HG03103 (cell line): ENCODE measurements at regions not wholly inside any gene's neighbourhood (a gene's known extent, or its start where the extent isn't known, plus 50 kb on each side); places are given as distances from the start of the nearest gene placed in this dataset.

Experiments
- ATAC-seq: cut with Tn5 transposase; IDR thresholded peaks from one replicate; pipeline ENCODE4 v1.9.1; 2021; ENCODE audit warnings: low read depth; ENCODE audit not compliant: unreplicated experiment

GRCh38 chr12:69091442-69092017, 147.8 kb upstream of the CPSF6 start:
- no peak for ATAC-seq

DNA sequence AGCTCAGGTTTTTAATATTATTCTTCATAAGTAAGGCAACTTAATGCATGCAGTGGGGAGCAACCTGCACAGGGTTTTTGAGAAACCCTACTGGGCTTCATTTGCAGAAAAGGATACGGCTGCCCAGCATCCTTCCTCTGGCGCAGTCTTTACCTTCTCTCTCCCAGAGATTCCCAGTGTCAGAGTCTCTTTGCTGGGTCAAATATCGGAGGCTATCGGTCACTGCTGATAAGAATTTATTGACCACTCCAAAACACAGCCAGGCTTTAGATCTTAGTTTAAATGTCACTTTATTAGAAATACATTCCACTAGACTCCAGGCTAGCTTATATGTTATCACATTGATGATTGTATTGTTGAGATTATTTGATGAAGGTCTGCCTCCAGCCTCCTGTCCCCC, 147.2 kb upstream of the CPSF6 start:
- ATAC-seq, result no peak

- ATAC-seq, result no peak
Measured at GRCh38 chr12:69094606-69095216, 144.7 kb upstream of the CPSF6 start.

DNA sequence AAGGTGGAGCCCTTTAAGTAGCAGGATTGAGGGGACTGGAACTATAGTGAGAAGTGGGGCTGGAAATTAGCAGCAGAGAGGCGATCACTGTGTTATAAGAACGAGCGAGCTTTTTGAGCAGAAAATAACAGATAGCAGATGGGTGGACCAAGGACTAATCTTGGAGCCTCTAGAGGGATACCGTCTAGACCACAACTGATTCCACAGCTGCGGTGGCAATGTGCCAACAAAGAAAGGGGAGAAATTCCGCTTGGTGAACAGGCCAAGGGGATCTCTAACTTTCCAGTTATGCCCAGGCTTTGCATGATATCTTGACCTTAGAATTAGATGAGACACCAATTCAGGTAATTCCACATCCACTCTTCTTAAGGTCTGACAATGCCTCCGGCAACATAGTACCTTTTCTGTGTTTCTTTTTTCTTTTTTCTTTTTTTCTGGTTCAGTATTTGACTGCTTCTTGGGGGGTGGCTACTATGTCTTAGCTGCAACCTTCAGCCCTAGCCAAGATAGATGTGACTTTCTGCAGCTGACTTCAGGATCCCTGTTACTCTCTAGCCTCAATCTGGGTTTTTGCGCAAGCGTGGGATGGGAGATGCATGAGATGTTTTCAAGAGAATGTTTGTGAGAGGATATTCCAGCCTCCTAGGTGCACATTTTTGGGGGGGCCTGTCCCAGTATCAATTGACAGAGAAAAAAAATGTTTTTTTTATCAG, 143.4 kb upstream of the CPSF6 start:
- ATAC-seq, result no peak

DNA sequence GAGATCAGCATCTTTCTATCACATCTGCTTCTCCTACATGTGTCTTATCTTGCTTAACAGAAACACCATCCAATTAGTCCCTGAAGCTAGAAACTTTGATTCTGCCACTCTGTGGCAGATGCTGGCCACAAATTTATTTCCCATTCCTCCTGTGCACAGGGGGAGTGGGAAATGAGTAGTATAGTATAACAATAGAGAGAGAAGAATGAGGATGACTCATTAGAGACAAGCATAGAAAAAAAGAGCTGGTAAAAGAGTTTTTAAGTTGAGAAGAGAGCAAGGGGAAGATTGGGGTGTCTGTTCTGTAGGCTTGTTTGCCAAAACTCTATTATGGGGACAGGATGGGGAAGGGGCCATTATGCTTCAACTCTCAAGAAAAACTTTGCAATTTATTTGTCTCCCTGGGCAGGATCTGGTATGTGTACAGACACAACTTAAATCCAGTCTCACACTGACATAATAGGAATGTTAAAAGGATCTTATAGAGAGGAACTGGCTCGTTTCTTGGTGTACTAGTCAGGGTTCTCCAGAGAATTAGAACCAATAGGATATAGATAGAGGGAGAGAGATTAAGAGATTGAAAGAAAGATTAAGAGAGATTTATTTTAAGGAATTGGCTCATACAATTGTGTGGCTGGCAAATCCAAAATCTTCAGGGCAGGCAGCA, 142.6 kb upstream of the CPSF6 start:
- no peak for ATAC-seq

- ATAC-seq, result no peak
Measured at GRCh38 chr12:69097619-69098368, 141.6 kb upstream of the CPSF6 start.

GRCh38 chr12:69099201-69099837, 140.1 kb upstream of the CPSF6 start:
- no peak for ATAC-seq

- no peak for ATAC-seq
Measured at GRCh38 chr12:69101505-69101904, 137.9 kb upstream of the CPSF6 start.

DNA sequence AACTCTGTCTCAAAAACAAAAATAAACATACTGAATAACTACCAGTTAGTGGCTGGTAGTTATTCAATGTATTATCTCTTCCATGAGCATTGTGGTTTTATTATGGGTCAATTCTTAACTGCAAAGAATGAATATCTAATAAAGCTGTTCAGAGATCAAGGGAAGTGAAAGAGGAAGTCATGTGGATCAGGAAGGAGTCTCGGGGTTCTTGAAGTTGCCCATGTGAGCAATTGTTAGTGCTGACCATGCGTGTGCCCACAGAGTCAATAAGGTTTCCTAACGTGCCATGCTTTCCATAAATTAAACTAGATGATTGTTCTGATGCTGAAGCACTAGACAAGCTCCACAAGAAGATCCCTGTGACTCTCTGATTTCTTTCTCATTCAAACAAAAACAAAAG, 136.5 kb upstream of the CPSF6 start:
- ATAC-seq, result no peak

GRCh38 chr12:69105101-69105962, 134.0 kb upstream of the CPSF6 start:
- ATAC-seq, result no peak

DNA sequence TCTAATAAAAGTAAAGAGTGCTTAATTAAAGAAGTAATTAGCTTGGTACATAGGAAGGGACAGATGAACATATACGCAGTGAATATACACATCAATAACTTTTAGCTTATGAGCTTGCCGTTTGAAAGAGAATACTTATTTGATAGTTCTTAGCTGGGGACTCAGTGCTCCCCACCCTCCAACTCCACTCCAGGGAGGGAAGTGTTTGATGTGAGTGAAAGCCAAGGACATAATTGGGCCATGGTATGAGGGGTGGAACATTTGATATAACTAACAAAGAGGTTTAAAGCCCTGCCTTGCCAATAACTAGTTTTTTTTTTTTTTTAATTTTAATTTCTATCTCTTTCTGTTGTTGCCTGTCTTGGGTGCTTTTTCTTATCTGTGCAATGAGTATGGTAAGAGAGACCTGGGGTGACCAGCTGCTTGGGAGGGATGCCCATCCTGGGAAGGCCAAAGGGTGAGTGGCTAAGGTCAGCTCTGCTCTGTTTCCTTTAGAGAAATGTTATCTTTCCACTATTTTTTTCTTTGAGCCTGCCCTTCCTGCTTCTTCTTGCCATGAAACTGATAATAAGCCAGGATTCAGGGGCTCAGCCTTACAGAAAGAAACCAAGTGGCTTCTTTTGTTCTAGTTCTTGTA, 132.8 kb upstream of the CPSF6 start:
- ATAC-seq, result no peak

GRCh38 chr12:69107541-69107940, 131.8 kb upstream of the CPSF6 start:
- no peak for ATAC-seq

DNA sequence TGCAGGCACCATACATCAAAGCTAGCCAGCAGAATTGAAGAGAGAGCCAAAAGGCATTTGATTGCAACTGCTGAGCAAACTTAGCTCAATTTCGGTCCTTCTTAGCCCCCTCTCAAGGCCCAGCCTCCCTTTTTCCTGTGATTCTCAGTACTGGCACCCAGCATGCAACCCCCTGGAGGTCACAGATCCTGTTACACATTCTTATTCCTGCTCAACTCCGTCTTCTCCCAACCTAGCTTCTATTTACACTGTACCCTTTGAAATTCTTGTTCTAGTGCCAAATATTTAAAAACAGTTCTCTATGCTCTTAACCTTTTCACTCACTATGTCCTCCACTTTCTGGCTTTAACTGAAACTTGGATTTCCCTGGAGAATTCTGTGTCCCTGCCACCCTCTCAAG, 131.3 kb upstream of the CPSF6 start:
- ATAC-seq, result no peak

GRCh38 chr12:69112616-69113015, 126.8 kb upstream of the CPSF6 start:
- no peak for ATAC-seq

DNA sequence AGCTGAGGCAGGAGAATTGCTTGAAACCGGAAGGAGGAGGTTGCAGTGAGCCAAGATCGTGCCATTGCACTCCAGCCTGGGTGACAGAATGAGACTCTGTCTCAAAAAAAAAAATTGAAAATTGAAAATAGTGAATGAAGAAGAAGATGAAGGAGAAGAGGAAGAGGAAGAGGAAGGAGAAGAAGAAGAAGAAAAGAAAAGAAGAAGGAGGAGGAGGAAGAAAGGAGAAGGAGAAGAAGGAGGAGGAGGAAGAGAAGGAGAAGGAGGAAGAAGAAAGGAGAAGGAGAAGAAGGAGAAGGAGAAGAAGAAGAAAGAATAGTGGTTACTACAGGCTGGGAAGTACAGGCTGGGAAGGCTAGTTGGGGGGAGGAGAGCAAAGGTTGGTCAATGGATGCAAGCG, 124.3 kb upstream of the CPSF6 start:
- no peak for ATAC-seq

DNA sequence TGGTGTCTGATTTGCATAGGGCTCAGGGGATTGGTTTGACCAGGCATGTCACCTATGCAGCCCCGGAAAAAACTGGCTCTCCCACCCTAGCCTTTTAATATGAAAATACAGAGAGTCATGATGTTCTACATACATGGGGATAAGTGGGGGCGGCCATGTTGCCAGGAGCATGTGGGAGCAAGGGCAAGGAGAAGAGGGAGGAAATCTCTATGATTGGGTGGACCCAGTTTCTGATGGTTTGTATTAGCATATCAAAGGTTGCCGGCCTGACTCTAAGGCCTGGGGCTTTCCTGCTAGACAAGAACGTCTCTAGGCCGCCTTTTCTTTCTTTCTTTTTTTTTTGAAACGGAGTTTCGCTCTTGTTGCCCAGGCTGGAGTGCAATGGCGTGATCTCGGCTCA, 123.4 kb upstream of the CPSF6 start:
- no peak for ATAC-seq

- ATAC-seq, result no peak
Measured at GRCh38 chr12:69117566-69118266, 121.7 kb upstream of the CPSF6 start.

DNA sequence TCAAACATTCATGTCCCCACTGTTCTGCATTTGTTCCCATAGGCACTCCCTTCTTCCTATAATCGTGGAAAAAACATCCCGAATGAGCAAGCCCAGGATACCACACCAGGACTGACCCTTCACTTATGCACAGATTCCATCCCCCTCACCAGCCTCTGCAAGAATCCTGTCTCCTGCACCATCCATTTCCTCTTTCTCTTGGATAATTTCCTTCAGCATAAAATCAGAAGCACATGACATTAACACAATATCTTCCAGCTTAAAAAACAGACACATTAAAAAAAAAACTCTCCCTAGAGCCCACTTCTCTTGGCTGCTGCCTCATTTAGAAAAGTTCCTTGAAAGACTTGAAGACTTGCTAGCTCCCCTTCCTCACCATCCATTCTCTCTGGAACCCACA, 120.9 kb upstream of the CPSF6 start:
- ATAC-seq, result no peak
